ENCODE measurements at regions not wholly inside any gene's neighbourhood (a gene's known extent, or its start where the extent isn't known, plus 50 kb on each side); places are given as distances from the start of the nearest gene placed in this dataset.

GRCh38 chr11:134537296-134537695 lies 125.3 kb upstream of the B3GAT1 start:
- H3K9me3 ChIP-seq (ENCODE audit: control insufficient read depth in 2 of 3, insufficient read depth in 1 of 3, low read length in 3 of 3), result peaks cover 0 to 3% (median 0%) of the 10 kb centered on the region in 3 donors
- H3K27me3 ChIP-seq (ENCODE audit: control insufficient read depth, insufficient read depth, low read length), result no peaks in the 10 kb centered on the region
- TF ChIP-seq, protein P1, sequence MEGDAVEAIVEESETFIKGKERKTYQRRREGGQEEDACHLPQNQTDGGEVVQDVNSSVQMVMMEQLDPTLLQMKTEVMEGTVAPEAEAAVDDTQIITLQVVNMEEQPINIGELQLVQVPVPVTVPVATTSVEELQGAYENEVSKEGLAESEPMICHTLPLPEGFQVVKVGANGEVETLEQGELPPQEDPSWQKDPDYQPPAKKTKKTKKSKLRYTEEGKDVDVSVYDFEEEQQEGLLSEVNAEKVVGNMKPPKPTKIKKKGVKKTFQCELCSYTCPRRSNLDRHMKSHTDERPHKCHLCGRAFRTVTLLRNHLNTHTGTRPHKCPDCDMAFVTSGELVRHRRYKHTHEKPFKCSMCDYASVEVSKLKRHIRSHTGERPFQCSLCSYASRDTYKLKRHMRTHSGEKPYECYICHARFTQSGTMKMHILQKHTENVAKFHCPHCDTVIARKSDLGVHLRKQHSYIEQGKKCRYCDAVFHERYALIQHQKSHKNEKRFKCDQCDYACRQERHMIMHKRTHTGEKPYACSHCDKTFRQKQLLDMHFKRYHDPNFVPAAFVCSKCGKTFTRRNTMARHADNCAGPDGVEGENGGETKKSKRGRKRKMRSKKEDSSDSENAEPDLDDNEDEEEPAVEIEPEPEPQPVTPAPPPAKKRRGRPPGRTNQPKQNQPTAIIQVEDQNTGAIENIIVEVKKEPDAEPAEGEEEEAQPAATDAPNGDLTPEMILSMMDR (IDR thresholded peaks at IDR 0.05; ENCODE audit: borderline replicate concordance, extremely low read depth, insufficient read depth), result no peak
- H3K36me3 ChIP-seq (ENCODE audit: control insufficient read depth in 2 of 3, insufficient read depth in 3 of 3, low read length in 3 of 3), result no peaks in the 10 kb centered on the region
- H3K4me3 ChIP-seq (ENCODE audit: low read length in 3 of 3), result no peak overlapping the region
- intact Hi-C loops (cut with DNase I), result no loop called here
- H3K9ac ChIP-seq (ENCODE audit: low read length in 3 of 3), result no peak overlapping the region
- peak in 2 of 5 donors; percentile 24 to 46 for DNase-seq
- no peak overlapping the region for H3K27ac ChIP-seq (ENCODE audit: low read depth in 2 of 2, low read length in 2 of 2)
- FAIRE-seq, result no peak
- no peaks in the 10 kb centered on the region for H3K4me1 ChIP-seq (ENCODE audit: control insufficient read depth in 2 of 3, insufficient read depth in 2 of 3, low read depth in 1 of 3, low read length in 3 of 3)

GRCh38 chr11:134536677-134537076 lies 124.6 kb upstream of the B3GAT1 start:
- FAIRE-seq, result no peak
- H3K4me3 ChIP-seq (ENCODE audit: low read length in 3 of 3), result no peak overlapping the region
- H3K9ac ChIP-seq (ENCODE audit: low read length in 3 of 3), result no peak overlapping the region

GRCh38 chr11:134536219-134536618 lies 124.2 kb upstream of the B3GAT1 start:
- H3K9me3 ChIP-seq (ENCODE audit: control insufficient read depth in 2 of 3, insufficient read depth in 1 of 3, low read length in 3 of 3), result peaks cover 0 to 3% (median 0%) of the 10 kb centered on the region in 3 donors
- no peaks in the 10 kb centered on the region for H3K36me3 ChIP-seq (ENCODE audit: control insufficient read depth in 2 of 3, insufficient read depth in 3 of 3, low read length in 3 of 3)
- H3K4me1 ChIP-seq (ENCODE audit: control insufficient read depth in 2 of 3, insufficient read depth in 2 of 3, low read depth in 1 of 3, low read length in 3 of 3), result no peaks in the 10 kb centered on the region
- intact Hi-C loops (cut with DNase I), result no loop called here
- TF ChIP-seq, protein P1 (IDR thresholded peaks at IDR 0.05; ENCODE audit: borderline replicate concordance, extremely low read depth, insufficient read depth), result no peak
- FAIRE-seq (no peak), DNase-seq (peak in 1 of 5 donors; percentile 39)
- H3K27ac ChIP-seq (ENCODE audit: low read depth in 2 of 2, low read length in 2 of 2), result no peak overlapping the region
- H3K9ac ChIP-seq (ENCODE audit: low read length in 3 of 3), result no peak overlapping the region
- H3K4me3 ChIP-seq (ENCODE audit: low read length in 3 of 3), result no peak overlapping the region
- H3K27me3 ChIP-seq (ENCODE audit: control insufficient read depth, insufficient read depth, low read length), result no peaks in the 10 kb centered on the region

More at GRCh38 chr11:134536677-134537076, 124.6 kb upstream of the B3GAT1 start:
- H3K27ac ChIP-seq (ENCODE audit: low read depth in 2 of 2, low read length in 2 of 2), result no peak overlapping the region
- no peaks in the 10 kb centered on the region for H3K27me3 ChIP-seq (ENCODE audit: control insufficient read depth, insufficient read depth, low read length)
- peaks cover 0 to 3% (median 0%) of the 10 kb centered on the region in 3 donors for H3K9me3 ChIP-seq (ENCODE audit: control insufficient read depth in 2 of 3, insufficient read depth in 1 of 3, low read length in 3 of 3)
- TF ChIP-seq, protein P1 (IDR thresholded peaks at IDR 0.05; ENCODE audit: borderline replicate concordance, extremely low read depth, insufficient read depth), result no peak
- no peaks in the 10 kb centered on the region for H3K4me1 ChIP-seq (ENCODE audit: control insufficient read depth in 2 of 3, insufficient read depth in 2 of 3, low read depth in 1 of 3, low read length in 3 of 3)
- no peaks in the 10 kb centered on the region for H3K36me3 ChIP-seq (ENCODE audit: control insufficient read depth in 2 of 3, insufficient read depth in 3 of 3, low read length in 3 of 3)
- peak in 1 of 5 donors; percentile 21 for DNase-seq
- intact Hi-C loops (cut with DNase I), result no loop called here
